K562 (cell line): ENCODE measurements at regions not wholly inside any gene's neighbourhood (a gene's known extent, or its start where the extent isn't known, plus 50 kb on each side); places are given as distances from the start of the nearest gene placed in this dataset.
A peak's percentile ranks its signal among the peaks of the same experiment; 100 is the strongest.

Experiments
- ATAC-seq: fragments of 200-7000 bp; cut with Tn5 transposase; 3 replicates; pipeline ENCODE4 v1.9.1; 2020; ENCODE audit warnings: moderate library complexity
- BruUV-seq: library from RNA; stranded (reverse); fragments of 400-500 nt; replicated peaks from 2 replicates; lab custom pipeline; 2021; lab: Mats Ljungman, UMichigan
- CTCF ChIA-PET: fragments of 300-600 bp; formaldehyde crosslinking; extraction: SDS; loops from one replicate; lab custom pipeline; 2021; ENCODE audit warnings: low intra/inter-chr PET ratio; lab: Yijun Ruan, JAX
- POLR2A ChIA-PET: fragments of 300-600, 350-650 bp; sonication (Branson Sonifier 250); formaldehyde crosslinking; extraction: SDS; loops from one replicate; lab custom pipeline; 2021; ENCODE audit warnings: antibody characterized with exemption, inconsistent platforms; lab: Yijun Ruan, JAX
- DNase-seq, 4 experiments: peaks; one replicate each; pipeline versions ENCODE4 v3.0.0 to v3.0.0-alpha.2; 2011 to 2018; ENCODE audit warnings: low spot score in 3 of 4, mixed read lengths in 3 of 4; ENCODE audit errors: extremely low read depth in 1 of 4
- FAIRE-seq: peaks from 2 replicates; lab custom pipeline; 2011; peaks lifted over from hg19 to GRCh38; lab: Jason Lieb, UNC
- H2AFZ ChIP-seq: 2 replicates; pipeline ENCODE4 v1.6.0; 2011; ENCODE audit warnings: low read depth, low read length, control low read depth, inconsistent platforms
- H3K27ac ChIP-seq: fragments of 200-600 bp; 3 replicates; pipeline ENCODE4 v1.8.0; 2011; ENCODE audit warnings: low read depth, mild to moderate bottlenecking, control low read depth, inconsistent platforms, low read length, moderate library complexity, mixed read lengths; ENCODE audit errors: extremely low read depth
- H3K27me3 ChIP-seq, 2 experiments: fragments of 300-600 bp in 1 of 2; 2 replicates in 1 of 2; 3 replicates in 1 of 2; pipeline versions ENCODE4 v1.6.0 to v1.8.0; 2011; ENCODE audit warnings: inconsistent platforms in 2 of 2, low read length in 2 of 2, mild to moderate bottlenecking in 1 of 2, mixed read lengths in 1 of 2, moderate library complexity in 1 of 2; ENCODE audit not compliant: control insufficient read depth in 2 of 2, insufficient read depth in 2 of 2
- H3K36me3 ChIP-seq: fragments of 300-600 bp; 3 replicates; pipeline ENCODE4 v1.8.0; 2011; ENCODE audit warnings: mild to moderate bottlenecking, low read length, inconsistent platforms; ENCODE audit not compliant: control insufficient read depth, insufficient read depth
- H3K4me1 ChIP-seq, 2 experiments: fragments of 200-600 bp in 1 of 2; replicated peaks in 1 of 2; 2 replicates in 1 of 2; 3 replicates in 1 of 2; pipeline versions ENCODE4 v1.5.1 to v1.8.0; 2011; ENCODE audit warnings: inconsistent platforms in 2 of 2, low read length in 2 of 2, mild to moderate bottlenecking in 1 of 2, mixed read lengths in 1 of 2, moderate library complexity in 1 of 2; ENCODE audit not compliant: control insufficient read depth in 2 of 2, insufficient read depth in 2 of 2
- H3K4me2 ChIP-seq: 2 replicates; pipeline ENCODE4 v1.6.1; 2011; ENCODE audit warnings: low read length, control low read depth, inconsistent platforms, mixed read lengths; ENCODE audit not compliant: insufficient read depth
- H3K4me3 ChIP-seq: fragments of 200-600 bp; sonication (generic), shearing (Covaris generic); 2 replicates; pipeline ENCODE4 v1.5.1; 2016; ENCODE audit warnings: control low read depth, inconsistent platforms
- H3K79me2 ChIP-seq: fragments of 200-600 bp; 3 replicates; pipeline ENCODE4 v1.8.0; 2011; ENCODE audit warnings: low read length, inconsistent platforms; ENCODE audit not compliant: control insufficient read depth, insufficient read depth
- H3K9ac ChIP-seq, 2 experiments: 2 replicates each; pipeline versions ENCODE4 v1.6.0 to v1.6.1; 2011; ENCODE audit warnings: low read depth in 2 of 2, low read length in 2 of 2, control low read depth in 1 of 2, inconsistent platforms in 1 of 2, mild to moderate bottlenecking in 1 of 2, mixed read lengths in 1 of 2; ENCODE audit not compliant: insufficient read depth in 1 of 2
- H3K9me1 ChIP-seq: one replicate; pipeline ENCODE4 v1.6.0; 2011; ENCODE audit warnings: inconsistent platforms, mild to moderate bottlenecking, low read length, moderate library complexity; ENCODE audit not compliant: control insufficient read depth, insufficient read depth
- H3K9me3 ChIP-seq: replicated peaks from 2 replicates; pipeline ENCODE4 v1.5.1; 2011; ENCODE audit warnings: low read depth, low read length, inconsistent platforms; ENCODE audit not compliant: control insufficient read depth, insufficient read depth
- H4K20me1 ChIP-seq: replicated peaks from 2 replicates; pipeline ENCODE4 v1.6.1; 2011; ENCODE audit warnings: low read length, inconsistent platforms, mixed read lengths; ENCODE audit not compliant: control insufficient read depth, insufficient read depth
- FOSL1 ChIP-seq: fragments of 200-800 bp; sonication (Bioruptor generic); conservative IDR thresholded peaks from 2 replicates; pipeline ENCODE4 v1.6.1; 2016; ENCODE audit warnings: missing genetic modification characterization, missing compliant biosample characterization
- MBD2 ChIP-seq: sonication (generic); IDR thresholded peaks from 2 replicates; pipeline ENCODE4 v1.6.1; 2016; ENCODE audit warnings: low read depth, borderline replicate concordance
- NFYB ChIP-seq: IDR thresholded peaks from 2 replicates; pipeline ENCODE4 v1.6.1; 2011; ENCODE audit warnings: mild to moderate bottlenecking, moderate library complexity; ENCODE audit not compliant: insufficient read length; ENCODE audit errors: extremely low read depth
- PCBP2 ChIP-seq: fragments of 200-400 bp; formaldehyde crosslinking; IDR thresholded peaks from 2 replicates; pipeline ENCODE4 v1.6.1; 2018; ENCODE audit warnings: low read length, low read depth, mild to moderate bottlenecking, moderate library complexity; ENCODE audit not compliant: poor library complexity, severe bottlenecking
- POLR2AphosphoS5 ChIP-seq: IDR thresholded peaks from 2 replicates; pipeline ENCODE4 v1.6.1; 2011; ENCODE audit warnings: mild to moderate bottlenecking, low read depth, low read length, moderate library complexity; ENCODE audit not compliant: control insufficient read depth, insufficient read depth
- WGBS: fragments of 100-300 bp; shearing (Covaris generic); methylation state at CpG from one replicate; pipeline ENCODE4 v1.1.6; 2016; ENCODE audit warnings: low coverage, mixed read lengths; ENCODE audit not compliant: insufficient coverage; ENCODE audit errors: missing lambda C conversion rate; 5-methylcytosine and 5-hydroxymethylcytosine counted together
- in situ Hi-C: fragments of 300-500 bp; cut with MboI; formaldehyde crosslinking; loops from 4 replicates; pipeline ENCODE4 v1.15.0; 2018; ENCODE audit warnings: inconsistent platforms, mixed read lengths
- intact Hi-C: fragments of 100-400 bp; cut with micrococcal nuclease; formaldehyde crosslinking; loops from 2 replicates; pipeline ENCODE4 v1.14.2; 2022

DNA sequence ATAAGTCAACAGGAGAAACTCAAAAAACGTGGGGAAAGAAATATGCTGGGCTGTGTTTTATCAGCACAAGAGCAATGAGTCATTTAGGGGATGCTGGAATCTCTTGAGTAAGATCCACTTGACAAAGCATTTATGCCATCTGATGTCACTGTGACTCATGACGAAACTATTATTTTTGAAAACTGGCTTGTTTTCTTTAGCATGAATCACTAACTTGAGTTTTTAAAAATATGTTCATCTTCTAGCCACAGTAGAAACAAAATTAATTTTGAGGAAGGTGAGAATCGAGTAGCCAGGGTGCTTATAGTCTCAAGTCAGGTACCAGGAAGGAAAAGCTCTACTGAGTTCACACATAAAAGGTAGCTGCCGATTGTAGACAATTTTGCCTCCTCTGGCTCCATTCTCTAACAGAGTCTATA, 456.2 kb upstream of the MGAT4C start:
- Histone ChIP-seq H3K27ac (no peak overlapping the region), H3K27me3 (no peaks in the 10 kb centered on the region), H3K79me2 (no peaks in the 10 kb centered on the region), H4K20me1 (no peaks in the 10 kb centered on the region), H2AFZ (no peak overlapping the region), H3K4me2 (no peak overlapping the region), H3K4me1 (no peaks in the 10 kb centered on the region), H3K36me3 (no peaks in the 10 kb centered on the region), H3K4me3 (no peak overlapping the region), H3K9me3 (no peaks in the 10 kb centered on the region), H3K9ac (no peak overlapping the region), H3K9me1 (no peaks in the 10 kb centered on the region)
- ChIA-PET POLR2A (no interaction called here), CTCF (no interaction called here)
- ATAC-seq = no peak
- TF ChIP-seq POLR2AphosphoS5 (no peak), FOSL1 (tag) (peak; percentile 56)
- no TSS peak for BruUV-seq
- DNase-seq = no peak
- WGBS = 0% methylated on average over 4 of the region's 4 CpGs
- in situ Hi-C loops = no loop called here
- no peak for FAIRE-seq
- intact Hi-C loops = no loop called here

DNA sequence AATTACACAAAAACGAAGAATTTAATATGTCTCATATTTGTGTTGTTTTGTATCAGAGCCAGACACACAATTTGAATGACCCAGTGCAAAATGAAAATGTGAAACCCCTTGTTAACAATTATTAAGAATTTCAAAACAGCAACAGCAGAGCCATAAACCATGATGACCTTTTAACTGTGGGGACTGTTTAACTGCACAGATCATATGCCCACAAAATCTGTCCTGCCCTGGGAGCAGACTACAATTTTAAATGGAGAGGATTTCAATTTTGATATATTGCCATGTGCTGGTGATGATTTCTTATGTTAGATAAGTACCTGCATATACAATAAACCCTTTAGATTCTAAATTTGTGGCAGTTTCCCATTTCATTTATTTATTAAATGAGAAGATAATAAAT, 455.5 kb upstream of the MGAT4C start:
- H3K9ac ChIP-seq = no peak overlapping the region
- no peaks in the 10 kb centered on the region for H3K9me3 ChIP-seq
- no peaks in the 10 kb centered on the region for H3K27me3 ChIP-seq
- no peaks in the 10 kb centered on the region for H3K4me1 ChIP-seq
- H3K27ac ChIP-seq = no peak overlapping the region
- no peak overlapping the region for H3K4me3 ChIP-seq
- H3K9me1 ChIP-seq = no peaks in the 10 kb centered on the region
- POLR2A ChIA-PET = no interaction called here
- BruUV-seq = no TSS peak
- intact Hi-C loops = no loop called here
- no peak for TF ChIP-seq NFYB
- TF ChIP-seq MBD2 = no peak
- no peak for TF ChIP-seq PCBP2
- TF ChIP-seq, all 486 proteins: peak for 0
- in situ Hi-C loops = no loop called here
- 0% methylated on average over 1 of the region's 1 CpG for whole genome bisulfite sequencing
- Histone ChIP-seq H3K4me2 (no peak overlapping the region), H2AFZ (no peak overlapping the region), H3K36me3 (no peaks in the 10 kb centered on the region), H4K20me1 (no peaks in the 10 kb centered on the region), H3K79me2 (no peaks in the 10 kb centered on the region)
- no peak for FAIRE-seq
- ATAC-seq = no peak
- CTCF ChIA-PET = no interaction called here
- no peak for DNase-seq
